Thyroid gland (tissue), 4 donors: ENCODE measurements at regions not wholly inside any gene's neighbourhood (a gene's known extent, or its start where the extent isn't known, plus 50 kb on each side); places are given as distances from the start of the nearest gene placed in this dataset.

Experiments used
- CTCF ChIP-seq, 6 experiments: fragments of 200-600 bp in 3 of 6; fragments of 450-650 bp in 3 of 6; sonication (generic) in 3 of 6; IDR thresholded peaks; one replicate each; pipeline ENCODE4 v1.5.1; 2016 to 2019; ENCODE audit warnings: antibody characterized with exemption in 6 of 6, mild to moderate bottlenecking in 2 of 6, inconsistent platforms in 1 of 6, moderate library complexity in 1 of 6
- POLR2A ChIP-seq, 2 donors: fragments of 450-650 bp; IDR thresholded peaks; one replicate each; pipeline ENCODE4 v1.6.1; 2017; ENCODE audit warnings: antibody characterized with exemption in 2 of 2, mild to moderate bottlenecking in 2 of 2, moderate library complexity in 1 of 2

- TF ChIP-seq POLR2A (IDR thresholded peaks at IDR 0.05): no peak
- TF ChIP-seq CTCF (IDR thresholded peaks at IDR 0.05): no peak
Measured at GRCh38 chr13:61180234-61180633, 235.4 kb downstream of the PCDH20 start.
